ENCODE measurements at regions not wholly inside any gene's neighbourhood (a gene's known extent, or its start where the extent isn't known, plus 50 kb on each side); places are given as distances from the start of the nearest gene placed in this dataset.

- TF ChIP-seq EZH2 (IDR thresholded peaks at IDR 0.05; ENCODE audit: low read length) = no peak
- TF ChIP-seq, protein P1, sequence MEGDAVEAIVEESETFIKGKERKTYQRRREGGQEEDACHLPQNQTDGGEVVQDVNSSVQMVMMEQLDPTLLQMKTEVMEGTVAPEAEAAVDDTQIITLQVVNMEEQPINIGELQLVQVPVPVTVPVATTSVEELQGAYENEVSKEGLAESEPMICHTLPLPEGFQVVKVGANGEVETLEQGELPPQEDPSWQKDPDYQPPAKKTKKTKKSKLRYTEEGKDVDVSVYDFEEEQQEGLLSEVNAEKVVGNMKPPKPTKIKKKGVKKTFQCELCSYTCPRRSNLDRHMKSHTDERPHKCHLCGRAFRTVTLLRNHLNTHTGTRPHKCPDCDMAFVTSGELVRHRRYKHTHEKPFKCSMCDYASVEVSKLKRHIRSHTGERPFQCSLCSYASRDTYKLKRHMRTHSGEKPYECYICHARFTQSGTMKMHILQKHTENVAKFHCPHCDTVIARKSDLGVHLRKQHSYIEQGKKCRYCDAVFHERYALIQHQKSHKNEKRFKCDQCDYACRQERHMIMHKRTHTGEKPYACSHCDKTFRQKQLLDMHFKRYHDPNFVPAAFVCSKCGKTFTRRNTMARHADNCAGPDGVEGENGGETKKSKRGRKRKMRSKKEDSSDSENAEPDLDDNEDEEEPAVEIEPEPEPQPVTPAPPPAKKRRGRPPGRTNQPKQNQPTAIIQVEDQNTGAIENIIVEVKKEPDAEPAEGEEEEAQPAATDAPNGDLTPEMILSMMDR (optimal IDR thresholded peaks at IDR 0.05 in 1 of 3, IDR thresholded peaks at IDR 0.05 in 1 of 3, conservative IDR thresholded peaks at IDR 0.05 in 1 of 3; ENCODE audit: extremely low read depth in 1 of 3, insufficient read depth in 2 of 3, low read length in 3 of 3) = no peak
Measured at GRCh38 chr20:7210910-7211309, 443.4 kb downstream of the BMP2 start.

Data from keratinocyte (primary cell).